GM21515 (cell line): ENCODE measurements at regions not wholly inside any gene's neighbourhood (a gene's known extent, or its start where the extent isn't known, plus 50 kb on each side); places are given as distances from the start of the nearest gene placed in this dataset.
A peak's percentile ranks its signal among the peaks of the same experiment; 100 is the strongest.

Experiments
- ATAC-seq: cut with Tn5 transposase; IDR thresholded peaks from one replicate; pipeline ENCODE4 v1.9.1; 2021; ENCODE audit not compliant: unreplicated experiment

- no peak for ATAC-seq
Observed at GRCh38 chr11:93248602-93249001, 50.8 kb upstream of the SLC36A4 start.

- ATAC-seq = no peak
Observed at GRCh38 chr11:93249459-93250220, 51.8 kb upstream of the SLC36A4 start.

DNA sequence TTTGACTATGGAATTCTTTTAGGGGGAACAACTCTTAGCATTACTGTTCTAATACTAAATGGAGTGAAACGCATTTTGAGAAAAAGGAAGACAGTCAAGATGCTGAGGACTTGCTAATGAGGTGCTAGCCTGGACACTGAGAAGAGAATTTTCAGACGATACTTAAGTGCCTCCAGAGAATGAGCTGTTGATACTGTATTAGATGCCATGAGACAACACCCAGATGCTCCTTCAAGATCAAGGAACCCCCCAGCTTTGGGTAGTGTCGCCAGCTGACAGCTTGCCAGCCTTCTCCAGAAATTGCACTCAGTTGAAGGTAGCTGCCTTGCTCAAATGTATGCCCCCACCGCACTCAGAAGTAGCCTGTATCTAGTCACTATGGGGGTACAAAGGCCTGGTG lies 52.5 kb upstream of the SLC36A4 start:
- no peak for ATAC-seq

DNA sequence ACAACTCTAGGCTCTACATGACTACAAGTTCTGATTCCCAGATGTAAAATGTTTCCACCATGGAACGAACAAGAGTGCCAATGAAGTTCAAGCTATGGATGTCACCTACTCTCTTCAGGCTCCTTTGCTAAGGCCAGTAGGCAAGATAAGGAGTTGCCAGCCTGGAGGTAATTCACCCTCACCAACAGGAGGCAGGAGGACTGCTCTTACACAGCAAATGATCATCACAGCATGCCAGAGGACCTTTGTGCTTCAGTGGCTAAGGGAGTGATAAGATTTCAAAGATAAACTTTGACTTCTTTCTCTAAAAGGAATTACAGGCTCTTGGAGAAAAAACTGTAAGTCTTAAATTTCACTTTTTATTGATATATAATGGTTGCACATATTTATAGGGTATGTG lies 54.1 kb upstream of the SLC36A4 start:
- no peak for ATAC-seq

- ATAC-seq = no peak
Observed at GRCh38 chr11:93253111-93253510, 55.3 kb upstream of the SLC36A4 start.

DNA sequence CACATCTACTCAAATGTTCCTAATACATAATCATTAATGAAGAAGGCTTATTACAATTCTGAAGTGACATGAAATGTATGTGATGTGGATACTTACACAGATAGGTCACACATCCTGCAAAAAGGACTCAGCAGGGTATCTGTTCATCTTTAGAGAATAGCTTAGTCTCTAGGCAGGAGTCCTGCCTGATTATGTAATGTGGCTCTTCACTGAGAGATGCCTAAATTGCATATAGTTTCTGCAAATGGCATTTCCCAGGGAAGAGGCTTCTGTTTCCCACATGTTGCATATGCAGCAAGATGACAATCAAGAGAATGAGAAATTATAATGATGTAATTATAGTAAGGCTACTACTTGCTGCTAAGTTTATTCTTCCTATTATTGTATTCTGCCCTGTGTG lies 58.8 kb upstream of the SLC36A4 start:
- no peak for ATAC-seq

DNA sequence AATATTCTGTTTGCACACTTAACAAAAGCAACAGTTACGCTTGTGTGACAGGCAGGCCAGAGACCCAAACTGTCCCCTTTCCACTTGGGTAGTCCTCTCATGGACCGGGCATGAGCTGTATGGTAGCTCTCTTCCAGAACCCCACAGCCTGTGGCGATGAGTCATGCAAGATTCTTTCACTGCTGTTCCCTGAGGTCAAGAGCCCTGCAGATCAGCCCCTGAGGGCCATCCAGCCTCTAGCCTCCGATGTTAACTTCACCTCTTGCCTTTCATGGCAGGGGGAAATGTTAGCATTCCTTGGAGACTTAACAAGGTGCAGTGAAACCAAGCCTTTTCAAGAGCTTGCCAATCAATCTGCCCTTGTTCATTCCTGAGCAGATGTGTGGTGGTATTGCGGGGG lies 63.2 kb upstream of the DEUP1 start:
- ATAC-seq = no peak

DNA sequence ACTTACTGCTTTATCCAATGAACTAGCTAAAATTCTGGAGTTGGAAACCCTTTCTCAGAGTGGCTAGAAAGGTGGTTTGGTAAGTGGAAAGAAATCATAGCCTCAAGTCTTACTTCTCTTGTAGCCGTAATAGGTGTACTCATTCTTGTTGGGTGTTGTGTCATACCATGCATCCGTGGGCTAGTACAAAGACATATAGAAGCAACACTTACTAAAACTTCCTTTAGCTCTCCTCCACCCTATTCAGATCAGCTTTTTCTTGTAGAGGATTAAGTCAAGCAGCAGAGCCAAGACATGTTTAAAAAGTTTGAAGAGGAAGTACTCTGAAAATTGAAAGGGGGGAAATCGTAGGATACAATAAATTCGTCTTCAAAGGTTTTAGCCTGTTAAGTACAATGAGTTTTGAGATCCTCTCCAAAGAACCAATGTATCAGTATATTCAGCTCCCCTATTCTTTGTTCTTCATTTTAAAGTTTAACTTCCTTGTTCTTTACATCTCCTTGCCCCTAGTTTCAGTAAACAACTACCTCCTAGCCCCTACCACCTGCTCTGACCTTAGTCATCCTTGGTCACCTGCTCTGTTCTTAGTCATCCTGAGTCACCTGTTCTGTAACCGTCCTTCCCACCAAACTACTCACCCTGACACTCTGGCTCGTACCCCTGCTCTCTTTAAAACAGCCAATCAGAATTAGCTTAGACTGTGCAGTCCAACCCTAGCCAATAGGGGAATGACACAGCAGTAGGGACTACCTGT lies 62.1 kb upstream of the DEUP1 start:
- ATAC-seq = no peak

DNA sequence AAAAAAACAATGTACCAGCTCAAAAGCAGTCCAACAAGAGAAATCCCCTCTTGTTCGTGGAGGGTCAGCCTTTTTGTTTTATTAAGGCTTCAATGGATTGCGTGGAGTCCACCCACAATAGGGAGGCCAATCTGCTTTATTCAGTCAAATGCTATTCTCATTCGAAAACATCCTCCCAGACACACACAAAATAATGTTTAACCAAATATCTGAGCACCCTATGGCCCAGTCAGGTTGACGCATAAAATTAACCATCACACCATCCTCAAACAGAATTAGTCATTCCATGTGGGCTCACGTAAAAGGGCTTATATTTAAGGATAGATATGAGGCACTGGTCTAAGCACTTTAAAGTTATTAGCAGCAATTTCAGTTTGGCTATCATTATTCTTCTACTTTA lies 58.9 kb upstream of the DEUP1 start:
- ATAC-seq = no peak

DNA sequence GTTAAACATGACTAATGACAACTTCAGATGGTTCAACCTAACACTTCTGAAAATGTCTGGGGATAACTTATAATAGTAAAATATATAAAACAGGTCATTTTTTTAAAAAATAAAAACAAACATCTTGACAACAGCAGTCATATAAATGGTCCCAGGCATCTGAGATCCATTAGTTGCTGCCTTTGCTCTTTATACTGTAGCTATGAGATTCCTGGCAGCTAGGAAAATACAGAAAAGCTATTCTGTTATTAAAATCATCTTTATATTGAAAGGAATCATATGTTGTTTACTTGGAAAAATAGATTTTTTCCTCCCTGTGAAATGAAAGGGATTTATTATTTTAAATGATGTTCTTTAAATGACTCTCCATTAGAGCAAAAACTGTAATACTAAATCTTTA lies 55.7 kb upstream of the DEUP1 start:
- no peak for ATAC-seq

DNA sequence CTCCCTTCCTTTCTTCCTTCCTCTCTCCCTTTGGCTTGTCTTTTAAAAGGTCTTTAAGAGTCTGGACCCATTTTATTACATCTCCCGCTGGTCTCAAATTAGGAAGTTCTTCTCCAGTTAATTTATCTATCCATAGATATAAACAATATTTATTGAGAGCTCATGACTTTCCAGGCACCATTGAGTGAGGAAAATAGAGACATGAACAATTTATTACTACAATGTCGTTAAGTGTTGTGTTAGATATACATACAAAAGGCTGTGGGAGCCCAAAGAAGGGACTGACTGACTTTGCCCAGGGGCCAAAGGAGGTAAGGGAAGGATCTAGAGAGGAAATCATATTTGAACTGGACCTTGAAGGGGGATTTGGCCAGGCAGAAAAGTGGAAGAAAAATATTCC lies 51.6 kb upstream of the DEUP1 start:
- ATAC-seq = no peak

- peak; percentile 68 for ATAC-seq
Observed at GRCh38 chr11:93279851-93280347, 50.6 kb upstream of the DEUP1 start.
